ENCODE measurements at regions not wholly inside any gene's neighbourhood (a gene's known extent, or its start where the extent isn't known, plus 50 kb on each side); places are given as distances from the start of the nearest gene placed in this dataset.
"Not testable (repeated sequence)": the region's sequence is repeated elsewhere in the genome, so short reads cannot be mapped to it uniquely, and the experiment has no call there.

- no peaks in the 10 kb centered on the region for H3K4me1 Mint-ChIP-seq
- intact Hi-C loops (cut with micrococcal nuclease) = no loop called here
- no peak overlapping the region for H3K4me3 ChIP-seq (replicated peaks in 1 of 3; ENCODE audit: low read depth in 2 of 3, low read length in 3 of 3)
- H3K9me3 ChIP-seq (replicated peaks in 1 of 2; ENCODE audit: control insufficient read depth in 1 of 2, insufficient read depth in 1 of 2, low read length in 2 of 2) = peaks cover 9 to 13% of the 10 kb centered on the region in 2 donors
- H3K36me3 Mint-ChIP-seq = no peaks in the 10 kb centered on the region
- H3K79me2 ChIP-seq (ENCODE audit: insufficient read depth, low read length) = no peaks in the 10 kb centered on the region
- H3K9ac ChIP-seq (ENCODE audit: insufficient read depth, low read length, poor library complexity, severe bottlenecking) = no peak overlapping the region
- H3K4me1 ChIP-seq (ENCODE audit: control insufficient read depth in 1 of 2, insufficient read depth in 2 of 2, low read length in 2 of 2) = no peaks in the 10 kb centered on the region
- no peak for DNase-seq
- H4K20me1 ChIP-seq (ENCODE audit: insufficient read depth, low read length) = no peaks in the 10 kb centered on the region
- no peak for TF ChIP-seq CTCF (IDR thresholded peaks at IDR 0.05)
- no CpG with 5 or more reads among the region's 5 CpGs for WGBS (ENCODE audit: insufficient coverage)
- H3K36me3 ChIP-seq (replicated peaks in 1 of 2; ENCODE audit: control insufficient read depth in 1 of 2, insufficient read depth in 2 of 2, low read length in 2 of 2) = no peaks in the 10 kb centered on the region
- H3K4me2 ChIP-seq (replicated peaks; ENCODE audit: extremely low read depth, low read length, poor library complexity, severe bottlenecking) = no peak overlapping the region
- no peak overlapping the region for H3K27ac ChIP-seq (ENCODE audit: low read depth in 1 of 2, low read length in 2 of 2)
- H3K27ac Mint-ChIP-seq = no peak overlapping the region
- H3K9me3 Mint-ChIP-seq = peaks cover 0 to 11% (median 6%) of the 10 kb centered on the region in 7 donors
- H2AFZ ChIP-seq (ENCODE audit: insufficient read depth, low read depth, low read length, poor library complexity, severe bottlenecking) = no peak overlapping the region
- H3K27me3 ChIP-seq (ENCODE audit: control insufficient read depth in 2 of 2, insufficient read depth in 2 of 2, low read length in 2 of 2) = no peaks in the 10 kb centered on the region
- no peak overlapping the region for H3K4me3 Mint-ChIP-seq
- H3K27me3 Mint-ChIP-seq (ENCODE audit: low read depth in 3 of 3) = no peaks in the 10 kb centered on the region
These were observed 190.7 kb downstream of the JRKL start for GRCh38 chr11:96580476-96581040.

GRCh38 chr11:96585944-96586880 is 196.4 kb downstream of the JRKL start:
- H3K4me3 ChIP-seq (replicated peaks in 1 of 3; ENCODE audit: low read depth in 2 of 3, low read length in 3 of 3); H3K27me3 ChIP-seq (ENCODE audit: control insufficient read depth in 2 of 2, insufficient read depth in 2 of 2, low read length in 2 of 2); H3K4me1 ChIP-seq (ENCODE audit: control insufficient read depth in 1 of 2, insufficient read depth in 2 of 2, low read length in 2 of 2); H3K4me3 Mint-ChIP-seq; H3K27ac Mint-ChIP-seq; H3K9me3 ChIP-seq (replicated peaks in 1 of 2; ENCODE audit: control insufficient read depth in 1 of 2, insufficient read depth in 1 of 2, low read length in 2 of 2); intact Hi-C loops (cut with micrococcal nuclease); H4K20me1 ChIP-seq (ENCODE audit: insufficient read depth, low read length); H3K36me3 ChIP-seq (replicated peaks in 1 of 2; ENCODE audit: control insufficient read depth in 1 of 2, insufficient read depth in 2 of 2, low read length in 2 of 2); H3K36me3 Mint-ChIP-seq; H3K4me1 Mint-ChIP-seq; H3K9ac ChIP-seq (ENCODE audit: insufficient read depth, low read length, poor library complexity, severe bottlenecking); H3K27me3 Mint-ChIP-seq (ENCODE audit: low read depth in 3 of 3); DNase-seq; H3K27ac ChIP-seq (ENCODE audit: low read depth in 1 of 2, low read length in 2 of 2); H2AFZ ChIP-seq (ENCODE audit: insufficient read depth, low read depth, low read length, poor library complexity, severe bottlenecking); H3K79me2 ChIP-seq (ENCODE audit: insufficient read depth, low read length); H3K4me2 ChIP-seq (replicated peaks; ENCODE audit: extremely low read depth, low read length, poor library complexity, severe bottlenecking): not testable (repeated sequence)
- WGBS (ENCODE audit: insufficient coverage) = no CpG with 5 or more reads among the region's 2 CpGs
- H3K9me3 Mint-ChIP-seq = peaks cover 5 to 17% (median 9%) of the 10 kb centered on the region in 7 donors

- H3K4me1 Mint-ChIP-seq; H3K27me3 Mint-ChIP-seq (ENCODE audit: low read depth in 3 of 3); DNase-seq; H3K4me2 ChIP-seq (replicated peaks; ENCODE audit: extremely low read depth, low read length, poor library complexity, severe bottlenecking); H3K27ac Mint-ChIP-seq; H3K4me1 ChIP-seq (ENCODE audit: control insufficient read depth in 1 of 2, insufficient read depth in 2 of 2, low read length in 2 of 2); H3K36me3 Mint-ChIP-seq; H3K27ac ChIP-seq (ENCODE audit: low read depth in 1 of 2, low read length in 2 of 2); H4K20me1 ChIP-seq (ENCODE audit: insufficient read depth, low read length); H3K79me2 ChIP-seq (ENCODE audit: insufficient read depth, low read length); H3K4me3 ChIP-seq (replicated peaks in 1 of 3; ENCODE audit: low read depth in 2 of 3, low read length in 3 of 3); H3K36me3 ChIP-seq (replicated peaks in 1 of 2; ENCODE audit: control insufficient read depth in 1 of 2, insufficient read depth in 2 of 2, low read length in 2 of 2); H3K9me3 ChIP-seq (replicated peaks in 1 of 2; ENCODE audit: control insufficient read depth in 1 of 2, insufficient read depth in 1 of 2, low read length in 2 of 2); H3K9ac ChIP-seq (ENCODE audit: insufficient read depth, low read length, poor library complexity, severe bottlenecking); intact Hi-C loops (cut with micrococcal nuclease); H2AFZ ChIP-seq (ENCODE audit: insufficient read depth, low read depth, low read length, poor library complexity, severe bottlenecking); H3K27me3 ChIP-seq (ENCODE audit: control insufficient read depth in 2 of 2, insufficient read depth in 2 of 2, low read length in 2 of 2); H3K4me3 Mint-ChIP-seq: not testable (repeated sequence)
- 84% methylated on average over 4 of the region's 4 CpGs for WGBS (ENCODE audit: insufficient coverage)
- H3K9me3 Mint-ChIP-seq = peaks cover 5 to 20% (median 11%) of the 10 kb centered on the region in 7 donors
These were observed 199.0 kb downstream of the JRKL start for GRCh38 chr11:96588793-96589192.

Data from CD14-positive monocyte (primary cell).